OCI-LY3 (cell line): ENCODE measurements at regions not wholly inside any gene's neighbourhood (a gene's known extent, or its start where the extent isn't known, plus 50 kb on each side); places are given as distances from the start of the nearest gene placed in this dataset.

Experiments
- H2AFZ ChIP-seq: fragments of 200-600, 300-600 bp; shearing (Covaris generic); 2 replicates; pipeline ENCODE4 v1.6.0; 2014; ENCODE audit warnings: antibody characterized with exemption, low read depth, low read length
- H3K27ac ChIP-seq: fragments of 200-600, 300-600 bp; sonication (generic); 2 replicates; pipeline ENCODE4 v1.5.1; 2014; ENCODE audit warnings: mild to moderate bottlenecking, low read length, moderate library complexity, mixed read lengths
- H3K27me3 ChIP-seq: fragments of 200-600, 300-600 bp; sonication (generic); 2 replicates; pipeline ENCODE4 v1.6.1; 2014; ENCODE audit warnings: low read depth, low read length, mixed read lengths
- H3K36me3 ChIP-seq: fragments of 200-600, 300-600 bp; sonication (generic); replicated peaks from 2 replicates; pipeline ENCODE3; 2014; ENCODE audit warnings: low read depth, low read length, mixed read lengths
- H3K4me1 ChIP-seq: fragments of 300-600, 200-600 bp; sonication (generic); 2 replicates; pipeline ENCODE4 v1.6.1; 2014; ENCODE audit warnings: low read length, mixed read lengths
- H3K4me2 ChIP-seq: fragments of 200-600, 300-600 bp; sonication (generic); 2 replicates; pipeline ENCODE4 v1.6.1; 2014; ENCODE audit warnings: low read length, mixed read lengths
- H3K4me3 ChIP-seq: fragments of 300-600, 200-600 bp; sonication (generic); 2 replicates; pipeline ENCODE4 v1.5.1; 2014; ENCODE audit warnings: antibody characterized with exemption, mild to moderate bottlenecking, low read length, moderate library complexity
- H3K79me2 ChIP-seq: fragments of 300-600, 200-600 bp; shearing (Covaris generic); 2 replicates; pipeline ENCODE4 v1.6.1; 2014; ENCODE audit warnings: mild to moderate bottlenecking, low read length, mixed read lengths
- H3K9ac ChIP-seq: fragments of 300-600, 200-600 bp; shearing (Covaris generic); 2 replicates; pipeline ENCODE4 v1.6.0; 2014; ENCODE audit warnings: mild to moderate bottlenecking, low read length, moderate library complexity
- H3K9me3 ChIP-seq: fragments of 200-600, 300-600 bp; shearing (Covaris generic); 2 replicates; pipeline ENCODE4 v1.6.1; 2014; ENCODE audit warnings: low read length, mixed read lengths; ENCODE audit not compliant: insufficient read depth
- H4K20me1 ChIP-seq: fragments of 200-600, 300-600 bp; sonication (generic); 2 replicates; pipeline ENCODE4 v1.6.1; 2016; ENCODE audit warnings: low read length, mixed read lengths; ENCODE audit not compliant: insufficient read depth
- EZH2phosphoT487 ChIP-seq: fragments of 200-600 bp; shearing (Covaris generic); IDR thresholded peaks from 2 replicates; pipeline ENCODE4 v1.6.1; 2018; ENCODE audit warnings: antibody characterized with exemption, mixed run types, low read depth
- TF ChIP-seq, protein P1 (sequence below): fragments of 200-600, 300-600 bp; sonication (generic); IDR thresholded peaks from 2 replicates; pipeline ENCODE4 v1.5.1; 2014; ENCODE audit warnings: antibody characterized with exemption, low read length, low read depth

- Histone ChIP-seq H2AFZ (no peak overlapping the region), H3K27ac (no peak overlapping the region), H3K9ac (no peak overlapping the region), H3K27me3 (peaks cover 22% of the 10 kb centered on the region), H3K79me2 (no peaks in the 10 kb centered on the region), H3K36me3 (no peaks in the 10 kb centered on the region), H3K9me3 (no peaks in the 10 kb centered on the region), H3K4me3 (no peak overlapping the region), H3K4me2 (no peak overlapping the region), H4K20me1 (no peaks in the 10 kb centered on the region), H3K4me1 (no peaks in the 10 kb centered on the region)
- TF ChIP-seq, protein P1, sequence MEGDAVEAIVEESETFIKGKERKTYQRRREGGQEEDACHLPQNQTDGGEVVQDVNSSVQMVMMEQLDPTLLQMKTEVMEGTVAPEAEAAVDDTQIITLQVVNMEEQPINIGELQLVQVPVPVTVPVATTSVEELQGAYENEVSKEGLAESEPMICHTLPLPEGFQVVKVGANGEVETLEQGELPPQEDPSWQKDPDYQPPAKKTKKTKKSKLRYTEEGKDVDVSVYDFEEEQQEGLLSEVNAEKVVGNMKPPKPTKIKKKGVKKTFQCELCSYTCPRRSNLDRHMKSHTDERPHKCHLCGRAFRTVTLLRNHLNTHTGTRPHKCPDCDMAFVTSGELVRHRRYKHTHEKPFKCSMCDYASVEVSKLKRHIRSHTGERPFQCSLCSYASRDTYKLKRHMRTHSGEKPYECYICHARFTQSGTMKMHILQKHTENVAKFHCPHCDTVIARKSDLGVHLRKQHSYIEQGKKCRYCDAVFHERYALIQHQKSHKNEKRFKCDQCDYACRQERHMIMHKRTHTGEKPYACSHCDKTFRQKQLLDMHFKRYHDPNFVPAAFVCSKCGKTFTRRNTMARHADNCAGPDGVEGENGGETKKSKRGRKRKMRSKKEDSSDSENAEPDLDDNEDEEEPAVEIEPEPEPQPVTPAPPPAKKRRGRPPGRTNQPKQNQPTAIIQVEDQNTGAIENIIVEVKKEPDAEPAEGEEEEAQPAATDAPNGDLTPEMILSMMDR, result no peak
- TF ChIP-seq EZH2phosphoT487, result no peak
Measured at GRCh38 chr1:184326278-184326677, 60.6 kb upstream of the C1orf21 start.

DNA sequence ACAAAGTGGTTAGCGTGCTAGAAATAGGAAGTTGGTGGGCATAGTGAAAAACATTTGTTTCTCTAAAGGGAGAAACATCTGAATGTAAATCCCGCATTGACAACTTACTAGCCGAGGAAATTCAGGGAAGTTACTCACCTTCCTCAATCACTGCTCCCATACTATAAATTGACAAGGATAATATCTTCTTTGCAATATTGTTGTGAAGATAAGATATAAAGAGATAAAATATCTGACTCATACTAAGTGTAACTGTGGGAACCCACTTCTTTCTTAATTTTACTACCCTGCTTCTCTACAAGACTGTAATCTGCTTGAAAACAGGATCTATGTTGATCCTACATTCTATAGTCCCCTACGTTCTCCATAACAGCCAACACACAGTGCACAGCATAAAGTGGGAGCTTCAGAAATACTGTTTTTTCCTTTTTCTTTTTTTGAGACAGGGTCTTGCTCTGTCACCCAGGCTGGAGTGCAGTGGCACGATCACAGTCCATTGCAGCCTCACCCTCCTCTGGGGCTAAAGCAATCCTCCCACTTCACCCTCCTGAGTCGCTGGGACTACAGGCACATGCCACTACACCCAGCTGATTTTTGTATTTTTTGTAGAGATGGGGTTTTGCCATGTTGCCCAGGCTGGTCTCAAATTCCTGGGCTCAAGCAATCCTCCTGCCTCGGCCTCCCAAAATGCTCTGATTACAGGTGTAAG lies 57.4 kb upstream of the C1orf21 start:
- H3K4me1 ChIP-seq, result no peaks in the 10 kb centered on the region
- H3K4me2 ChIP-seq, result no peak overlapping the region
- H4K20me1 ChIP-seq, result no peaks in the 10 kb centered on the region
- H3K9ac ChIP-seq, result no peak overlapping the region
- H3K9me3 ChIP-seq, result peaks cover 4% of the 10 kb centered on the region; the same call in 1 of the 2 replicates
- no peak overlapping the region for H2AFZ ChIP-seq
- H3K79me2 ChIP-seq, result no peaks in the 10 kb centered on the region
- no peak for TF ChIP-seq EZH2phosphoT487
- H3K27ac ChIP-seq, result no peak overlapping the region
- H3K27me3 ChIP-seq, result peaks cover 20% of the 10 kb centered on the region
- H3K4me3 ChIP-seq, result no peak overlapping the region
- no peaks in the 10 kb centered on the region for H3K36me3 ChIP-seq

GRCh38 chr1:184329962-184330868 lies 56.6 kb upstream of the C1orf21 start:
- Histone ChIP-seq H3K27me3 (peaks cover 19% of the 10 kb centered on the region), H3K4me1 (no peaks in the 10 kb centered on the region), H2AFZ (no peak overlapping the region), H4K20me1 (no peaks in the 10 kb centered on the region), H3K9ac (no peak overlapping the region), H3K79me2 (no peaks in the 10 kb centered on the region), H3K4me3 (no peak overlapping the region), H3K27ac (no peak overlapping the region), H3K9me3 (peaks cover 4% of the 10 kb centered on the region; the same call in 1 of the 2 replicates), H3K4me2 (no peak overlapping the region), H3K36me3 (no peaks in the 10 kb centered on the region)
- TF ChIP-seq EZH2phosphoT487, result no peak
- TF ChIP-seq, protein P1, result no peak

DNA sequence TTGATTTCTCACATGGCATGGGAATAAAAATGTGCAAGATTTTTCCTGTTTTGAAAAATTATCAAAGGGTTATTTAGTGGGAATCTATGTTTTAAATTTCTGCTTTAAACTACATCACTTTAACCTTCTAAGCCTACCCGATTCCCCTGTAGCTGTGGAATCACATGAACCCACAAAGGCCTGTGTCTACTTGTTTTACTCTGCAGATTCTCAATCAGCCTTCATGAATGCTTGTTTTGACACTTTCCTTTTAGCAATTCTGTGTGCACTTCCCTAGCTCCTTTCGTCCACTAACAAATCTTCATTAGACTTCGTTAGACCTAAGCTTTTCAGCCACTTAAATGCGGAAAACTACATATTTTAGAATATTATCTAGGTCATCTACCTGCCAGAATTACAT lies 56.0 kb upstream of the C1orf21 start:
- Histone ChIP-seq H3K4me2 (no peak overlapping the region), H3K4me1 (no peaks in the 10 kb centered on the region), H4K20me1 (no peaks in the 10 kb centered on the region), H3K9ac (no peak overlapping the region), H3K79me2 (no peaks in the 10 kb centered on the region), H3K4me3 (no peak overlapping the region), H3K27ac (no peak overlapping the region), H3K36me3 (no peaks in the 10 kb centered on the region), H2AFZ (no peak overlapping the region), H3K9me3 (peaks cover 4% of the 10 kb centered on the region; the same call in 1 of the 2 replicates), H3K27me3 (peaks cover 17% of the 10 kb centered on the region)
- TF ChIP-seq EZH2phosphoT487, result no peak
- TF ChIP-seq, protein P1, result no peak
